ENCODE measurements at regions not wholly inside any gene's neighbourhood (a gene's known extent, or its start where the extent isn't known, plus 50 kb on each side); places are given as distances from the start of the nearest gene placed in this dataset.
"Not testable (repeated sequence)": the region's sequence is repeated elsewhere in the genome, so short reads cannot be mapped to it uniquely, and the experiment has no call there.

- DNase-seq, result no peak
- intact Hi-C loops (cut with DNase I), result no loop called here
These were observed 57.6 kb upstream of the LIPC start for GRCh38 chr15:58374147-58374546.

- intact Hi-C loops (cut with DNase I), result no loop called here
- DNase-seq, result no peak
These were observed 54.6 kb upstream of the LIPC start for GRCh38 chr15:58377193-58377592.

- intact Hi-C loops (cut with DNase I), result no loop called here
- DNase-seq, result no peak
These were observed 53.3 kb upstream of the LIPC start for GRCh38 chr15:58378241-58379085.

GRCh38 chr15:58379454-58379853 is 52.3 kb upstream of the LIPC start:
- intact Hi-C loops (cut with DNase I); DNase-seq: not testable (repeated sequence)

- intact Hi-C loops (cut with DNase I), result no loop called here
- DNase-seq, result no peak
These were observed 51.4 kb upstream of the LIPC start for GRCh38 chr15:58380280-58380945.

- intact Hi-C loops (cut with DNase I), result no loop called here
- DNase-seq, result no peak
These were observed 50.1 kb upstream of the LIPC start for GRCh38 chr15:58381697-58382096.
